OCI-LY1 (cell line): ENCODE measurements at regions not wholly inside any gene's neighbourhood (a gene's known extent, or its start where the extent isn't known, plus 50 kb on each side); places are given as distances from the start of the nearest gene placed in this dataset.

ENCODE experiments used
- EZH2 ChIP-seq: fragments of 200-600 bp; sonication (generic), shearing (Covaris generic); IDR thresholded peaks from 2 replicates; pipeline ENCODE4 v1.8.0; 2017; ENCODE audit warnings: borderline replicate concordance, mixed run types, mild to moderate bottlenecking, antibody characterized with exemption, low read length, moderate library complexity, mixed read lengths
- TF ChIP-seq, protein P1 (sequence below): fragments of 200-600 bp; sonication (generic), shearing (Covaris generic); IDR thresholded peaks from 2 replicates; pipeline ENCODE4 v1.5.1; 2017; ENCODE audit warnings: mild to moderate bottlenecking, antibody characterized with exemption, low read length, moderate library complexity, mixed read lengths

DNA sequence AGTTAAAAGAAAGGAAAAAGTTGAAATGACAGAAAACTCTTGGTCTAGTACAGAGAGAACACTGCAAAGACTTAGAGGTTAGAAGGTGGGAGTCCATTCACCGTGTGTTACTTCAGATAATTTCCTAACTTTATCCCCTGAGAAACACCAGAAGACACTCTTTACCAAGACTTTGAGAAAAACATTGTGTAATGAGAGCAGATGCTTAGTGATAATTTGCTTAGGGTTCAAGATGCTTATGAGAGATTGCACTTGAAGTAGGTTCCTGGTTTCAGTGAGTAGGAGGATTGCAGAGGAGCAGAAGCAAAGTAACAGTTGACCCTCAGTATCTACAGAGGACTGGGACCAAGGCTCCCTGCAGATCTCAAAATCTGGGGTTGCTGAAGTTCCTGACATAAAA, 594.1 kb downstream of the NR2F2 start:
- TF ChIP-seq, protein P1, sequence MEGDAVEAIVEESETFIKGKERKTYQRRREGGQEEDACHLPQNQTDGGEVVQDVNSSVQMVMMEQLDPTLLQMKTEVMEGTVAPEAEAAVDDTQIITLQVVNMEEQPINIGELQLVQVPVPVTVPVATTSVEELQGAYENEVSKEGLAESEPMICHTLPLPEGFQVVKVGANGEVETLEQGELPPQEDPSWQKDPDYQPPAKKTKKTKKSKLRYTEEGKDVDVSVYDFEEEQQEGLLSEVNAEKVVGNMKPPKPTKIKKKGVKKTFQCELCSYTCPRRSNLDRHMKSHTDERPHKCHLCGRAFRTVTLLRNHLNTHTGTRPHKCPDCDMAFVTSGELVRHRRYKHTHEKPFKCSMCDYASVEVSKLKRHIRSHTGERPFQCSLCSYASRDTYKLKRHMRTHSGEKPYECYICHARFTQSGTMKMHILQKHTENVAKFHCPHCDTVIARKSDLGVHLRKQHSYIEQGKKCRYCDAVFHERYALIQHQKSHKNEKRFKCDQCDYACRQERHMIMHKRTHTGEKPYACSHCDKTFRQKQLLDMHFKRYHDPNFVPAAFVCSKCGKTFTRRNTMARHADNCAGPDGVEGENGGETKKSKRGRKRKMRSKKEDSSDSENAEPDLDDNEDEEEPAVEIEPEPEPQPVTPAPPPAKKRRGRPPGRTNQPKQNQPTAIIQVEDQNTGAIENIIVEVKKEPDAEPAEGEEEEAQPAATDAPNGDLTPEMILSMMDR = no peak
- TF ChIP-seq EZH2 = no peak
